ENCODE measurements at regions not wholly inside any gene's neighbourhood (a gene's known extent, or its start where the extent isn't known, plus 50 kb on each side); places are given as distances from the start of the nearest gene placed in this dataset.
A peak's percentile ranks its signal among the peaks of the same experiment; 100 is the strongest.

- no peak for DNase-seq (ENCODE audit: low read depth, low spot score)
Measured at GRCh38 chr20:24139846-24140245, 151.3 kb upstream of the GGTLC1 start.

GRCh38 chr20:24138951-24139350 lies 150.4 kb upstream of the GGTLC1 start:
- no peak for DNase-seq (ENCODE audit: low read depth, low spot score)

DNA sequence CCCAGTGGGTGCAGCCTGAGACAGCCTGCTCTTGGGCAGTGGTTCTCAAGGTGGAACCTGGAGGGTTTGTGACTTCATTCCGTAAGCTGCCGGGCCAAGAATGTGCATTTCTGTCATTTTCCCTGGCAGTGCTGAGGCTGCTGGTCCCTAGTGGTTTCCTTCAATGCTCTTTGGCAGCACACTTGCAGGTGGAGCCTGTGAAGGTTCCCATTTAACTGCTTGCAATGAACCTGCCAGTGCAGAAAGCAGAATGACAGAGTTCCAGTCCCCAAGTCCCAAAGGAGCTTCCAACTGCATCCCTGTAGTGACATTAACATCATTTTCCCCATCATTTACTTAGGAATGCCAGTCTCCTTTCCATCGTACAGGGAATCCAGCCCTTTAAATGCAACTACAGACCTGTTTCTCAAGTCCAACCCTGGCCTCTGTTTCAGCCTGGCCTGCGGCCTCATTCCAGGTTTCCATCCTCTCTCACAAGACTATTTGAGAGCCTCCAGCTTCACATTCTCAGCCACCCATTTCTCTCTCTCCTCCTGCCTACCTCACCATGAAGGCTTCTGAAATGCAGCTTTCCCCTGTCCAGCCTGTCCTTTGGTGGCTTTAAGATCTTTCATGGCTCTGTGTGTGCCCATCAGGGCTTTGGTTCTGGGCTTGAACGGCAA lies 149.7 kb upstream of the GGTLC1 start:
- DNase-seq (ENCODE audit: low read depth, low spot score) = peak; percentile 23

DNA sequence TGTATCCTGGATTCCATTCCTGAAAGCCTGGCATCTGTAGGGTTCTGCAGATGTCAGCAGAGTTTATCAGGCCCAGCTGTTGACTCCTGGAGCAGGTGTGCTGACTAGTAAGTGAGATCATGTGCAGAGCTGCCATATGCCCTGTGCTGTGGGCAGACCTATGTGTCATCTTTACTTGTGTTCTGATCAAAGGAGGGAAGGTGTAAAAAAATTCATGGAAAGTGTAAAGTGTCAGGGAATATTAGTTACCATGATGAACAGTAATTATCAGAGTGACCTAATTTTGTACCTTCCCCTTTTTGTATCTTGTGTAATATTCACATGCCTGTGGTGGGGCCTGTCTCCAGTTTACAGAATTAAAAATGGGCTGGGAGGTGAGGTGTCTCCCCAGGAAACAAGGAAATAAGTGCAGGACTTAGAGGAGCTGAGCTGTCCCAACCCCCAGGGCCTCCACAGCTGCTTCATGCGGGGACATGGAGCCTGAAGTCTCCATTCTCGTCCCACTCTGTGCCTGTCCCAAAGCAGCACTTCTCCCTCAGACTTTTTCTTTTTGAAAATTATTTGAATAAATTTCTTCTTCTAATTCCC lies 148.2 kb upstream of the GGTLC1 start:
- no peak for DNase-seq (ENCODE audit: low read depth, low spot score)

GRCh38 chr20:24135781-24136180 lies 147.2 kb upstream of the GGTLC1 start:
- DNase-seq (ENCODE audit: low read depth, low spot score) = no peak

GRCh38 chr20:24134930-24135329 lies 146.4 kb upstream of the GGTLC1 start:
- no peak for DNase-seq (ENCODE audit: low read depth, low spot score)

DNA sequence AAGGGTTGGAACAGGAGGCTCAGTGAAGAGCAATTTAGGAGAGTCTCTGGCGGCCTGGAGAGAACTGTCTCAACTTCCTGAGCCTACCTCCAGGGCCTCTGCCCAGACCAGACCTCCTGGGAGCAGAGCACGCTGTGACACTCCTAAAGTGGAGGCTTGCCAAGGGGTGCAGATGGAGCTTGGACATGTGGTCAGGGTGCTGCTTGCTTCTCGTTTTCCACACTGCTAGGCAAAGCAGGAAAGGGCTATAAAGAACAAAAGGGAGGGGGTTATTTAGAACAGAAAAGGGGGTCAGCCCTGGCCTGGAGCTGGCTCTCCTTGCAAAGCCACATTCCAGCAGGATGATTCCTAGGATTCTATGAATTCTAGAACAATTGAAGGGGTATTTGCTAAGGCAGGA lies 145.7 kb upstream of the GGTLC1 start:
- peak; percentile 71 for DNase-seq (ENCODE audit: low read depth, low spot score)

- no peak for DNase-seq (ENCODE audit: low read depth, low spot score)
Measured at GRCh38 chr20:24132246-24132645, 143.7 kb upstream of the GGTLC1 start.

DNA sequence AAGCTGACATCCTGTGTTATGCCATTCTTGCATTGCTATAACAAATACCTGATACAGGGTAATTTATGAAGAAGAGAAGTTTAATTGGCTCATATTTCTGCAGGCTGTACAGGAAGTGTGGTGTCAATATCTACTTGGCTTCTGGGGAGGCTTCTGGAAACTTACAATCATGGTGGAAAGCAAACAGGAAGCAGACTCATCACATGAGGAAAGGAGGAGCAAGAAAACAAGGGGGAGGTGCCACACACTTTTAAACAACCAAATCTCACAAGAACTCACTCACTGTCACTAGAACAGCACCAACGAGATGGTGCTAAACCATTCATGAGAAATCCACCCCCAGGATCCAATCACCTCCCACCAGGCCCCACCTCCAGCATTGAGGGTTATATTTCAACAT lies 143.1 kb upstream of the GGTLC1 start:
- no peak for DNase-seq (ENCODE audit: low read depth, low spot score)

GRCh38 chr20:24131281-24131680 lies 142.7 kb upstream of the GGTLC1 start:
- DNase-seq (ENCODE audit: low read depth, low spot score) = peak; percentile 50

- no peak for DNase-seq (ENCODE audit: low read depth, low spot score)
Measured at GRCh38 chr20:24129641-24130040, 141.1 kb upstream of the GGTLC1 start.

DNA sequence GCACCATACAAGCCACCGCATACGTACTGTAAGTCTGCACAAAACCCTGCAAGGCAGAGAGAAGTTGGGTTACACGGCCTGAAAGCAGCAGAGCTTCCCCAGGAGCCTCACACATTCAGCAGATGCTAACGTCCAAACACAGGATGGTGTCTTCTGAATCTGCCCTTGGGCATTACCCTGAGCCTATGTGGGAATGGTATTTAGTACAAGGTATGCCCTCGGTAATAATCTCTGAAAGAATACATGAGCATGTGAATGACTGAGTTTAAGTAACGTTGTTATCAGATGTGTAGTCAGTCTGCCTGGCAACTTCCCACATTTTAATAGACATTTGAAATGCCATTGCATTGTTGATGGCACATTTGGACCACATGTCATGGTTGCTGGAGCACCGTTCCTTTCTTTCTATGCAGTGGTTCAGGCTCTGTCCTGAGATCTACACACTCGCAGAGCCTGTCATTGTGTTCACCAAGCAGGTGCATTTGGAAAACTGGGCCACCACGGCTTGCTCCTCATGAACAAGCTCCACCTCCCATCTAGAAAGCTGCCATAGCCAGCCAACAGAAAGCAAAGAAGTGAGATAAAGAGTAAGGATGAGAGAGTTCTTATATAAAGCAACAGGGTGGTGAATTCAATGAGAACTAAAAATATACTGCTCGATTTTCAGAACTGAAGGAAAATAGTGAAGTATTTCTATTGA lies 136.5 kb upstream of the GGTLC1 start:
- DNase-seq (ENCODE audit: low read depth, low spot score) = no peak

DNA sequence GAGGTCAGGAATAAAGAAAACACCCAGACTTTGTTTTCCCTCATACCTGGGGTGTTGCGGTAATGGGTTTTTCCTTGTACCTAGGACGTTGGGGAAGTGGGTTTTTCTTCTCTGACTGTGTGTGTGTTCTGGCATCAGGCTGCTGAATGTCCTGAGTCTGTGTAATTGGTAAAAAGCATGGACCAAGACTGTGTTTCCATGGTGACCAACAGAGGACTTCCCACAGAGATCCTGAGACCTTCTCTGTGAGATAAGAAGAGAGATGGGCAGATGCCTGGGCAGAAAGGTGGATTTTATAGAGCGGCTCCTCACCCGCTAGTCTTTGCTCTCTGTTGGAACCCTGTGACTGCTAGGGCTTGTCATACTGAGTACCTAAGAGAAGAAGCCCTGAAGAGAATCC lies 135.4 kb upstream of the GGTLC1 start:
- no peak for DNase-seq (ENCODE audit: low read depth, low spot score)

DNA sequence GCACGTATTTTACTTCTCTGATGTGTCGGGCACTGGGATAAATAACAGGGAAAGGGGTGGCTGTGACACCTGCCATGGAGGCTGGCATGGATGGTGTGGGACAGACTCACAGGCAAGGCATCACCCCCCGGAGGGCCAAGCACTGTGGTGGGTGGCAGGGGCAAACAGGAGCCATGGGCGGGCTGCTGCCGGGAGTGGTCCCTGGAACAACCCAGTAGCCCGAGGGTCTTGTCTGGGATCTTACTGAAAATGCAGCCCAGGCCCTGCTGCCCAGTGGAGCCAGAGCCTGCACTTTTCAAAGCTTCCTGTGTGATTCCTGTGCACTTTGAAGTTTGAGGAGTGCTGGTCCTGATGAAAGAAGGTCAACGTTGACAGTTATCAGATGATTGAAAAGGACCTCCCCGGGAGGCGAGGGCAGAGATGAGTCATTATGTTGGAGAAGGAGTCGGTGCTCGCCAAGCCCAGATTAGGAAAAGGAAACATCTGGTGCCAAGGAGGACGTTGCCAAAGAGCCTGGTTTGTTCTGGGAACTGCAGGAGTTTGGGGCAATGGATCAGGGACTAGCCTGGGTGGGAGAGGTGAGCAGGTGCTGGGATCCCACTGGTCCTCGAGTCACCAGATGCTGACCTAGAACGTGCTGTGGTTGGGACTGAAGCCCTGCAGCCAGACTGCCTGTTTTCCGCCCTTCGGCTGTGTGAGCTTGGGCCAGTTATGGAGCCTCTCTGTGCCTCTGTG lies 130.0 kb upstream of the GGTLC1 start:
- peak; percentile 61 for DNase-seq (ENCODE audit: low read depth, low spot score)

- no peak for DNase-seq (ENCODE audit: low read depth, low spot score)
Measured at GRCh38 chr20:24118034-24118433, 129.5 kb upstream of the GGTLC1 start.

DNA sequence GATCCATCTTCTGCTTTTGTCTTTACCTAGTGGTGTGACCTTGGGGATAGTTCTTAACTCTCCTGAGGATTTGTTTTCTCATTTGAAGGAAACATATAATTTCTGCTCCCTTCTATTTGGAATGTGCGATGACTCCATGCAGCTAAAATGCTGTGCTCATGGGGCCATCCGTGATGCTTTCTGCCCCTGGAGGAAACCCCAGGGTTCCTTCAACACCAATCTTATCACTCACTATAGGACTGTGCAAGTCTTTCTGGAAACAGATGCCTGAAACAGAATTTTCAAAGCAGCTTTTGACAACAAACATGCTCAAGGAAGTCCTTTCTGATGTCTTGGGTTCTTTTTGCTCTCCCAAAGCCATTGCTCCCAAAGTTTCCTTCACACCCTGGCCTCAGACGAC lies 128.8 kb upstream of the GGTLC1 start:
- no peak for DNase-seq (ENCODE audit: low read depth, low spot score)

- no peak for DNase-seq (ENCODE audit: low read depth, low spot score)
Measured at GRCh38 chr20:24116611-24117010, 128.0 kb upstream of the GGTLC1 start.

GRCh38 chr20:24112360-24112759 lies 123.8 kb upstream of the GGTLC1 start:
- no peak for DNase-seq (ENCODE audit: low read depth, low spot score)

DNA sequence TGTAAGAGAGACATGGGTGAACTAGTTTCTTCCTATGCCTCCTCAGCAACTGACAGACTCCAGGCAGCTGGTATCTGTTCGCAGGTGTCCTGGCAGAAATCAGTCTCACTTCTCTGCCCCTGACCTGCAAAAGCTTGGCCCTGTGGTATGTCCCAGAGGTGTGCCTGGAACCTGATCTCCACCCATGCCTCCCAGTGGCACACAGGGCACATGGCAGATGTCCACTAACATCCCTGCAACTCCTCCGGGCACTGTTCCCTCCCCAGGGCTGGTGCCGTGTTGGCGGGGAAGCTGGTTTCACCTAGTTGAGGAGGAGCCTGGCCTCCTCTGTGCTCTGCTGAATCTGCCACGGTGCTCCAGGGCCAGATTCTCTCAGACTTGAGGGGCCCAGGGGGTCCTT lies 123.3 kb upstream of the GGTLC1 start:
- no peak for DNase-seq (ENCODE audit: low read depth, low spot score)

DNA sequence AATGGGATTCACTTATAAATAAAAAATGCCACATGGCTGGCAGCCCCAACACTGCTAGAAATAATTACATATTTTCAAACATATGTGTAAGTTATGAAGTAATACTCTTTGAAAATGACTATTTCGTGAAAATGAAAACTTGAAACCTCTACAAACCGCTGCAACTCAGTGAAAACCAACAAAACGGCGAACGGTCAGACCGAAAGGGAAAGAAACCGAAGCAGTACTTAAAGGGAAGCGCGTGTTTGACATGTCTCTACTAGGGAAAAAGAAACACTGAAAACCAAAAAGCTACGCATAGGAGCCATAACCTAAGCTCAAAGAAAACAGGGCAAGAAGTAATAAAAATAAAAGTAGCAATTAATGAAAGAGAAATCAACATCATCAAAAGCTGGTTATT lies 121.0 kb upstream of the GGTLC1 start:
- DNase-seq (ENCODE audit: low read depth, low spot score) = no peak

DNA sequence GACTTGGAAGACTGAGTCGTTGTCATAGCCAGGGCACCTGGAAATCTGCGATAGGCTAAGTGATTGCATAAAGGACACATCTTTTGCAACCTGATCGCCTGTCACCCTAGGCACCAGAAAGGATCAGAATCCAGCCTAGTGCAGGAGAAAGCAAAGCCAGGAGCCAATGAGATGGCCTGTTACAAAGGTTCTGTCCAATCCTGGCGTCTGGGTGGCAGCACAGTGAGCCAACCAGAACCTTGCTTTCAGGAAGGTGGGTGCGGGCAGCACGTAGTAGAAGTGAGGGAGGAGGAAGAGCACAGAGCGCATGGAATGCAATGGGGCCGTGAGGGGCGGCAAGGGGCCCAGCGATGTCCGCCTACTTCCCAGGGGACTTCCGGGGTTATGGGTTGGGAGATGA lies 120.4 kb upstream of the GGTLC1 start:
- no peak for DNase-seq (ENCODE audit: low read depth, low spot score)

- DNase-seq (ENCODE audit: low read depth, low spot score) = no peak
Measured at GRCh38 chr20:24108581-24108980, 120.0 kb upstream of the GGTLC1 start.

Data from ELF-1 (cell line).